Small intestine (tissue), 7 donors: ENCODE measurements at regions not wholly inside any gene's neighbourhood (a gene's known extent, or its start where the extent isn't known, plus 50 kb on each side); places are given as distances from the start of the nearest gene placed in this dataset.

Source experiments
- DNase-seq, 2 donors: peaks; one replicate each; pipeline versions ENCODE4 v3.0.0 to v3.0.0-alpha.2; 2013
- FAIRE-seq: peaks from 2 replicates; lab custom pipeline; 2012; peaks lifted over from hg19 to GRCh38; lab: Jason Lieb, UNC
- H3K27ac ChIP-seq, 3 donors: one replicate each; pipeline ENCODE4 v1.5.1; 2013; ENCODE audit warnings: low read length in 2 of 3, mild to moderate bottlenecking in 2 of 3, control low read depth in 1 of 3, inconsistent platforms in 1 of 3, low read depth in 1 of 3, moderate library complexity in 1 of 3
- H3K27me3 ChIP-seq, 3 donors: one replicate each; pipeline ENCODE4 v1.6.1; 2013; ENCODE audit warnings: low read length in 3 of 3, inconsistent platforms in 1 of 3; ENCODE audit not compliant: control insufficient read depth in 3 of 3, insufficient read depth in 3 of 3
- H3K36me3 ChIP-seq, 3 donors: one replicate each; pipeline ENCODE4 v1.6.1; 2013; ENCODE audit warnings: low read length in 3 of 3, inconsistent platforms in 1 of 3, low read depth in 1 of 3, mild to moderate bottlenecking in 1 of 3, moderate library complexity in 1 of 3; ENCODE audit not compliant: control insufficient read depth in 3 of 3, insufficient read depth in 2 of 3
- H3K4me1 ChIP-seq, 3 donors: one replicate each; pipeline ENCODE4 v1.6.1; 2013; ENCODE audit warnings: low read length in 2 of 3, inconsistent platforms in 1 of 3, low read depth in 1 of 3, mild to moderate bottlenecking in 1 of 3, moderate library complexity in 1 of 3; ENCODE audit not compliant: control insufficient read depth in 3 of 3, insufficient read depth in 2 of 3
- H3K4me3 ChIP-seq, 3 donors: one replicate each; pipeline ENCODE4 v1.5.1; 2013; ENCODE audit warnings: low read length in 3 of 3, control low read depth in 1 of 3, inconsistent platforms in 1 of 3, low read depth in 1 of 3, mild to moderate bottlenecking in 1 of 3, moderate library complexity in 1 of 3
- H3K9me3 ChIP-seq, 2 donors: one replicate each; pipeline ENCODE4 v1.6.1; 2013; ENCODE audit warnings: low read depth in 1 of 2, low read length in 1 of 2; ENCODE audit not compliant: control insufficient read depth in 2 of 2, insufficient read depth in 1 of 2
- WGBS, 3 donors: extraction: QIAGEN DNeasy Blood & Tissue Kit; methylation state at CpG; one replicate each; pipeline ENCODE4 v1.1.7; 2013; 5-methylcytosine and 5-hydroxymethylcytosine counted together
- donor health status: healthy with polysubstance abuse.
- donor health status: control.
- donor health status: control.
- donor health status: Bipolar disorder and iron deficiency.
- donor health status: healthy.

GRCh38 chr9:105172436-105172835 is 72.0 kb upstream of the SLC44A1 start:
- FAIRE-seq = no peak
- no peak overlapping the region for H3K4me3 ChIP-seq
- H3K9me3 ChIP-seq = no peaks in the 10 kb centered on the region
- DNase-seq = no peak
- 69 to 86% (median 79%) methylated on average over 5 of the region's 5 CpGs for WGBS, 3 donors
- no peaks in the 10 kb centered on the region for H3K27me3 ChIP-seq
- no peak overlapping the region for H3K27ac ChIP-seq
- H3K4me1 ChIP-seq = no peaks in the 10 kb centered on the region
- H3K36me3 ChIP-seq = no peaks in the 10 kb centered on the region

DNA sequence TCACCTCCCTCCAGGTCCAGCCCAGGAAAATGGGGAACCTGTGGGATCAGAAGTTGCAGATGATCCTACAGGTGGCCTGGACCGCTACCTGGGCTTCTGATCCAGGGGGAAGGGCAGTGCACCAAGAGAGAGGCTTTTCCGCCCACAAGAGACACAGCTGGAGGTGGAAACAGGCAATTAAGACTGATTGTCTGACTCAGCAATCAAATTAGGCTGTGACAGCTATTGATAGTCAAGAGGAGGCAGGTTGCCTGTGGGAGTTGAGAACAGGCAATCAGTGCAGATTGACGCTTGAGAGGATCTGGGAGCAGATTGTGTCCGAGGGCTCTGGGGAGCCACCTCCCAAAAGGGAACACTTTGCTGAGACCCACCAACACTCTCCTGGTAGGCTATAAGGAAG is 71.1 kb upstream of the SLC44A1 start:
- Histone ChIP-seq H3K4me1 (no peaks in the 10 kb centered on the region), H3K27me3 (no peaks in the 10 kb centered on the region), H3K9me3 (no peaks in the 10 kb centered on the region), H3K36me3 (no peaks in the 10 kb centered on the region), H3K4me3 (no peak overlapping the region), H3K27ac (no peak overlapping the region)
- DNase-seq = no peak
- 83 to 88% (median 88%) methylated on average over 4 of the region's 4 CpGs for WGBS, 3 donors
- FAIRE-seq = no peak

- Histone ChIP-seq H3K36me3 (no peaks in the 10 kb centered on the region), H3K27ac (no peak overlapping the region), H3K27me3 (no peaks in the 10 kb centered on the region), H3K4me1 (no peaks in the 10 kb centered on the region), H3K4me3 (no peak overlapping the region), H3K9me3 (no peaks in the 10 kb centered on the region)
- 83 to 91% (median 88%) methylated on average over 4 of the region's 4 CpGs for WGBS, 3 donors
- no peak for FAIRE-seq
- no peak for DNase-seq
Measured at GRCh38 chr9:105173826-105174225, 70.6 kb upstream of the SLC44A1 start.

GRCh38 chr9:105176194-105176593 is 68.3 kb upstream of the SLC44A1 start:
- Histone ChIP-seq H3K4me3 (no peak overlapping the region), H3K4me1 (no peaks in the 10 kb centered on the region), H3K27me3 (no peaks in the 10 kb centered on the region), H3K27ac (no peak overlapping the region), H3K9me3 (no peaks in the 10 kb centered on the region), H3K36me3 (no peaks in the 10 kb centered on the region)
- no peak for FAIRE-seq
- DNase-seq = no peak
- WGBS, 3 donors = 89 to 95% (median 91%) methylated on average over 3 of the region's 3 CpGs

GRCh38 chr9:105178076-105178475 is 66.4 kb upstream of the SLC44A1 start:
- 76 to 94% (median 88%) methylated on average over 10 of the region's 10 CpGs for WGBS, 3 donors

DNA sequence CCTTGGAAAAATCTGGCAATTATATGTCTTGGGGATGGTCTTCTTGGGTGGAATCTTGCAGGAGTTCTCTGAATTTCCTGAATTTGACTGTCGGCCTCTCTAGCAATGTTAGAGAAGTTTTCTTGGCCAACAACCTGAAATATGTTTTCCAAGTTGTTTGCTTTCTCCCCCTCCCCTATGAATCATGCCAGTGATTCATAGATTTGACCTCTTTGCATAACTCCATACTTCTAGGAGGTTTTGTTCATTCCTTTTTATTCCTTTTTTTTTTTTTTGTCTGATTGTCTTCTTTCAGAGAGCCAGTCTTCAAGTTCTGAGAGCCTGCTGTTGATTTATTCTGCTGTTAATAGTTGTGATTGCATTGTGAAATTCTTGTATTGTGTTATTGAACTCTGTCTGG is 56.7 kb upstream of the SLC44A1 start:
- DNase-seq (no peak), FAIRE-seq (no peak)
- Histone ChIP-seq H3K4me3 (no peak overlapping the region), H3K4me1 (no peaks in the 10 kb centered on the region), H3K9me3 (no peaks in the 10 kb centered on the region), H3K27ac (no peak overlapping the region), H3K36me3 (no peaks in the 10 kb centered on the region), H3K27me3 (no peaks in the 10 kb centered on the region)
- WGBS, 3 donors = 83 to 100% (median 87%) methylated on average over 1 of the region's 1 CpG

More at GRCh38 chr9:105178076-105178475, 66.4 kb upstream of the SLC44A1 start:
- Histone ChIP-seq H3K27ac (no peak overlapping the region), H3K27me3 (no peaks in the 10 kb centered on the region), H3K9me3 (no peaks in the 10 kb centered on the region), H3K36me3 (no peaks in the 10 kb centered on the region), H3K4me3 (no peak overlapping the region), H3K4me1 (no peaks in the 10 kb centered on the region)
- FAIRE-seq = no peak
- DNase-seq = no peak

DNA sequence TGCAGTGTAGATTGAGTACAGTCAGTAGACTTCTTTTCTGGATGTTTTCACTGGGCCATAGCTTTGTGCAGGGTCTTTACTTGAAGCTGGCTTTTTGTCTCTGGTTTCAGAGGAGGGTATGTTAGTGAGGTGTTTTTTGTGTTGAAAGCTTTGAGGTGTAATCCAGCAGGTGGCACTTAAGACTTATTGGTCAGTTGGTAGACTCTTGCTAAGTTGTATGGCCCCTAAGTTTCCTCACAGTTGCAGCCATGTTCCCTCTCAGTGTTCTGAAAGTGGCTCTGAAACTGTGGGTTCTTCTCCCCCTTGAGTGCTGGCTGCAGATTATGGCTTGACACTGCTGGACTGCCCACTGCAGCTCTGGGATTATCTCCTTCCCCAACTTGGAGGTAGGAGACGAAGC is 55.7 kb upstream of the SLC44A1 start:
- Histone ChIP-seq H3K36me3 (no peaks in the 10 kb centered on the region), H3K4me3 (no peak overlapping the region), H3K27ac (no peak overlapping the region), H3K4me1 (no peaks in the 10 kb centered on the region), H3K27me3 (no peaks in the 10 kb centered on the region), H3K9me3 (no peaks in the 10 kb centered on the region)
- peak; percentile 9 to 20 for DNase-seq
- WGBS, 3 donors = 89 to 100% (median 96%) methylated on average over 1 of the region's 1 CpG
- no peak for FAIRE-seq

DNA sequence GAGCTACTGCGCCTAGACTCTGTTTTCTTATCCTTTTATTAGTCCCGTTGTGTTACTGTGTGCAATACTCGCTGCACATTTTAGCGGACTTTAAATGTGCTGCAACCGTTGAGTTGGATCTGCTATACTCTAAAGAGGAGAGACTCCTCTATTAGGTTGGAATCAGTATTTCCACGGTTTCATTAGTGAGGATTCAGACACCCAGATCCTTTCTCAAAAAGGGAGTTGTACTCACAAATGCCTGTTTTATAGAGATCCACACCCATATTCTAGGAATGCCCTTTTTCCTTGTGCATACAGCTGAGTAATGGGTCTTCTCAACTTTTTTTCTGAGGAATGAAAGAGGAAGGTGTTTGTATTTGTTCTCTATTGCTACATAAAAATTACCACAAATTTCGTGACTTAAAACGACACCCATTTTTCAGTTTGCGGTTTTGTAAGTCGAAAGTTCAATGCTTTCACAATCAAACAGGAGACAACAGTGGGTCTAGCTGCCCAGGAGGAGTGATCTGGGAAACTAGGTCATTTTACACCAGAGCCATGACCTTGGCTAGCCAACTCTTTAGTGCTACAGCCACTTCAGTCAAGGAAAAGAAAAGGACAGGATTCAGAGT is 52.8 kb upstream of the SLC44A1 start:
- DNase-seq (peak in 1 of 2 donors; percentile 6), FAIRE-seq (no peak)
- no peak overlapping the region for H3K27ac ChIP-seq
- no peaks in the 10 kb centered on the region for H3K27me3 ChIP-seq
- H3K4me3 ChIP-seq = no peak overlapping the region
- WGBS, 3 donors = 81 to 88% (median 86%) methylated on average over 10 of the region's 10 CpGs
- no peaks in the 10 kb centered on the region for H3K9me3 ChIP-seq
- H3K36me3 ChIP-seq = no peaks in the 10 kb centered on the region
- no peaks in the 10 kb centered on the region for H3K4me1 ChIP-seq

GRCh38 chr9:105193560-105193959 is 50.9 kb upstream of the SLC44A1 start:
- Histone ChIP-seq H3K4me1 (no peaks in the 10 kb centered on the region), H3K4me3 (no peak overlapping the region), H3K27ac (no peak overlapping the region), H3K27me3 (no peaks in the 10 kb centered on the region), H3K9me3 (no peaks in the 10 kb centered on the region), H3K36me3 (no peaks in the 10 kb centered on the region)
- DNase-seq (no peak), FAIRE-seq (no peak)
- 62 to 84% (median 78%) methylated on average over 3 of the region's 3 CpGs for whole genome bisulfite sequencing, 3 donors
